A673 (cell line): ENCODE measurements at regions not wholly inside any gene's neighbourhood (a gene's known extent, or its start where the extent isn't known, plus 50 kb on each side); places are given as distances from the start of the nearest gene placed in this dataset.

ENCODE experiments used
- EZH2 ChIP-seq: fragments of 200-600 bp; sonication (generic); IDR thresholded peaks from 2 replicates; pipeline ENCODE4 v1.6.1; 2017; ENCODE audit warnings: borderline replicate concordance, low read depth, mild to moderate bottlenecking, mixed read lengths, antibody characterized with exemption, low read length; ENCODE audit not compliant: poor library complexity, severe bottlenecking
- TF ChIP-seq, protein P1 (sequence below): fragments of 300-800, 200-600 bp; sonication (generic); conservative IDR thresholded peaks from 2 replicates; pipeline ENCODE4 v1.5.1; 2017; ENCODE audit warnings: low read depth, mild to moderate bottlenecking, antibody characterized with exemption, low read length, moderate library complexity, mixed read lengths

DNA sequence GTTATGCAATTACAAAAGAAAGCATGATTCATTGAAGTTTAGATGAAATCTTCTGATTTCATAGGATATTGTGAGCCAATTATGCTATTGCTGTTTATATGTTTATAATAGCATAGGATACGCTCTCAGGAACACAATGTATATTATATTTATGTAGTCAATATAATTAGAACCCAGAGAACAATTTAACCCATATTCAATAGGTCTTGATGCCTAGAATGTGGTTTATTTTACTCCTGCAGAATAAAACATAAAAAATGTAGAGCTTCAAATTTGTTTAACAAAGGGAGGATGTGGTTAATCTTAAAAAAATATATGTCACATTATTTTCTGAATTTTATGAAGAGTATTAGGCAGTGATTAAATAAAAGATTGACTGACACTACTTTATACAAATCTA, 380.8 kb upstream of the SPRY2 start:
- TF ChIP-seq, protein P1, sequence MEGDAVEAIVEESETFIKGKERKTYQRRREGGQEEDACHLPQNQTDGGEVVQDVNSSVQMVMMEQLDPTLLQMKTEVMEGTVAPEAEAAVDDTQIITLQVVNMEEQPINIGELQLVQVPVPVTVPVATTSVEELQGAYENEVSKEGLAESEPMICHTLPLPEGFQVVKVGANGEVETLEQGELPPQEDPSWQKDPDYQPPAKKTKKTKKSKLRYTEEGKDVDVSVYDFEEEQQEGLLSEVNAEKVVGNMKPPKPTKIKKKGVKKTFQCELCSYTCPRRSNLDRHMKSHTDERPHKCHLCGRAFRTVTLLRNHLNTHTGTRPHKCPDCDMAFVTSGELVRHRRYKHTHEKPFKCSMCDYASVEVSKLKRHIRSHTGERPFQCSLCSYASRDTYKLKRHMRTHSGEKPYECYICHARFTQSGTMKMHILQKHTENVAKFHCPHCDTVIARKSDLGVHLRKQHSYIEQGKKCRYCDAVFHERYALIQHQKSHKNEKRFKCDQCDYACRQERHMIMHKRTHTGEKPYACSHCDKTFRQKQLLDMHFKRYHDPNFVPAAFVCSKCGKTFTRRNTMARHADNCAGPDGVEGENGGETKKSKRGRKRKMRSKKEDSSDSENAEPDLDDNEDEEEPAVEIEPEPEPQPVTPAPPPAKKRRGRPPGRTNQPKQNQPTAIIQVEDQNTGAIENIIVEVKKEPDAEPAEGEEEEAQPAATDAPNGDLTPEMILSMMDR, result no peak
- TF ChIP-seq EZH2, result no peak
